ENCODE measurements at regions not wholly inside any gene's neighbourhood (a gene's known extent, or its start where the extent isn't known, plus 50 kb on each side); places are given as distances from the start of the nearest gene placed in this dataset.

- no peak for TF ChIP-seq CTCF (IDR thresholded peaks at IDR 0.05; ENCODE audit: low read depth, low read length)
- no peak for TF ChIP-seq POLR2A (IDR thresholded peaks at IDR 0.05; ENCODE audit: extremely low read depth, insufficient read length)
- no peak for TF ChIP-seq MAX (IDR thresholded peaks at IDR 0.05; ENCODE audit: low read depth, low read length)
- no peak for TF ChIP-seq MYC (IDR thresholded peaks at IDR 0.05; ENCODE audit: low read depth, low read length)
Measured at GRCh38 chr18:2192562-2192961, 378.7 kb downstream of the METTL4 start.
